ENCODE measurements at regions not wholly inside any gene's neighbourhood (a gene's known extent, or its start where the extent isn't known, plus 50 kb on each side); places are given as distances from the start of the nearest gene placed in this dataset.

GRCh38 chr12:24306001-24306400 is 356.5 kb upstream of the SOX5 start:
- H3K4me1 ChIP-seq, result no peaks in the 10 kb centered on the region
- intact Hi-C loops (cut with DNase I; ENCODE audit: low total_unique reads), result no loop called here
- no peak for TF ChIP-seq CTCF (IDR thresholded peaks at IDR 0.05)

GRCh38 chr12:24304285-24304684 is 354.8 kb upstream of the SOX5 start:
- no peak for TF ChIP-seq CTCF (IDR thresholded peaks at IDR 0.05)
- no peaks in the 10 kb centered on the region for H3K27me3 ChIP-seq

More at GRCh38 chr12:24306001-24306400, 356.5 kb upstream of the SOX5 start:
- no peak overlapping the region for H3K27ac ChIP-seq
- H3K36me3 ChIP-seq, result no peaks in the 10 kb centered on the region
- H3K9me3 ChIP-seq, result no peaks in the 10 kb centered on the region
- no peaks in the 10 kb centered on the region for H3K27me3 ChIP-seq
- no peak overlapping the region for H3K4me3 ChIP-seq
- DNase-seq, result no peak

GRCh38 chr12:24302708-24303107 is 353.2 kb upstream of the SOX5 start:
- intact Hi-C loops (cut with DNase I; ENCODE audit: low total_unique reads), result no loop called here
- TF ChIP-seq CTCF (IDR thresholded peaks at IDR 0.05), result no peak
- no peak overlapping the region for H3K4me3 ChIP-seq

More at GRCh38 chr12:24304285-24304684, 354.8 kb upstream of the SOX5 start:
- no peaks in the 10 kb centered on the region for H3K9me3 ChIP-seq
- no peaks in the 10 kb centered on the region for H3K4me1 ChIP-seq
- intact Hi-C loops (cut with DNase I; ENCODE audit: low total_unique reads), result no loop called here
- no peak for DNase-seq
- no peak overlapping the region for H3K4me3 ChIP-seq
- no peak overlapping the region for H3K27ac ChIP-seq
- no peaks in the 10 kb centered on the region for H3K36me3 ChIP-seq

GRCh38 chr12:24297516-24297915 is 348.0 kb upstream of the SOX5 start:
- no peak for TF ChIP-seq CTCF (IDR thresholded peaks at IDR 0.05)
- DNase-seq, result no peak

More at GRCh38 chr12:24302708-24303107, 353.2 kb upstream of the SOX5 start:
- no peaks in the 10 kb centered on the region for H3K27me3 ChIP-seq
- H3K27ac ChIP-seq, result no peak overlapping the region
- DNase-seq, result no peak
- H3K36me3 ChIP-seq, result no peaks in the 10 kb centered on the region
- H3K9me3 ChIP-seq, result no peaks in the 10 kb centered on the region
- H3K4me1 ChIP-seq, result no peaks in the 10 kb centered on the region

GRCh38 chr12:24293549-24293948 is 344.1 kb upstream of the SOX5 start:
- DNase-seq, result no peak
- no peak for TF ChIP-seq CTCF (IDR thresholded peaks at IDR 0.05)
- Histone ChIP-seq H3K4me3 (no peak overlapping the region), H3K9me3 (no peaks in the 10 kb centered on the region), H3K27me3 (no peaks in the 10 kb centered on the region), H3K4me1 (no peaks in the 10 kb centered on the region), H3K36me3 (no peaks in the 10 kb centered on the region), H3K27ac (no peak overlapping the region)
- intact Hi-C loops (cut with DNase I; ENCODE audit: low total_unique reads), result no loop called here

More at GRCh38 chr12:24297516-24297915, 348.0 kb upstream of the SOX5 start:
- intact Hi-C loops (cut with DNase I; ENCODE audit: low total_unique reads), result no loop called here
- Histone ChIP-seq H3K9me3 (no peaks in the 10 kb centered on the region), H3K4me3 (no peak overlapping the region), H3K36me3 (no peaks in the 10 kb centered on the region), H3K27me3 (no peaks in the 10 kb centered on the region), H3K27ac (no peak overlapping the region), H3K4me1 (no peaks in the 10 kb centered on the region)

GRCh38 chr12:24287963-24288362 is 338.5 kb upstream of the SOX5 start:
- peaks cover 0 to 13% (median 7%) of the 10 kb centered on the region in 4 donors for H3K4me1 ChIP-seq
- no peak overlapping the region for H3K4me3 ChIP-seq
- no peak overlapping the region for H3K27ac ChIP-seq
- DNase-seq, result no peak
- H3K9me3 ChIP-seq, result no peaks in the 10 kb centered on the region
- no peaks in the 10 kb centered on the region for H3K36me3 ChIP-seq
- no peak for TF ChIP-seq CTCF (IDR thresholded peaks at IDR 0.05)
- H3K27me3 ChIP-seq, result no peaks in the 10 kb centered on the region
- intact Hi-C loops (cut with DNase I; ENCODE audit: low total_unique reads), result no loop called here
